DND-41 (cell line): ENCODE measurements at regions not wholly inside any gene's neighbourhood (a gene's known extent, or its start where the extent isn't known, plus 50 kb on each side); places are given as distances from the start of the nearest gene placed in this dataset.

Experiments
- EZH2 ChIP-seq: IDR thresholded peaks from 3 replicates; pipeline ENCODE4 v1.6.1; 2012; ENCODE audit warnings: borderline replicate concordance, low read depth, mild to moderate bottlenecking, moderate library complexity, low read length, inconsistent platforms; ENCODE audit not compliant: severe bottlenecking
- TF ChIP-seq, protein P1 (sequence below): IDR thresholded peaks from 2 replicates; pipeline ENCODE4 v1.5.1; 2012; ENCODE audit warnings: borderline replicate concordance, low read length, moderate library complexity, mild to moderate bottlenecking; ENCODE audit not compliant: poor library complexity, severe bottlenecking; ENCODE audit errors: extremely low read depth

GRCh38 chr5:174922955-174923354, 198.6 kb downstream of the MSX2 start:
- TF ChIP-seq, protein P1, sequence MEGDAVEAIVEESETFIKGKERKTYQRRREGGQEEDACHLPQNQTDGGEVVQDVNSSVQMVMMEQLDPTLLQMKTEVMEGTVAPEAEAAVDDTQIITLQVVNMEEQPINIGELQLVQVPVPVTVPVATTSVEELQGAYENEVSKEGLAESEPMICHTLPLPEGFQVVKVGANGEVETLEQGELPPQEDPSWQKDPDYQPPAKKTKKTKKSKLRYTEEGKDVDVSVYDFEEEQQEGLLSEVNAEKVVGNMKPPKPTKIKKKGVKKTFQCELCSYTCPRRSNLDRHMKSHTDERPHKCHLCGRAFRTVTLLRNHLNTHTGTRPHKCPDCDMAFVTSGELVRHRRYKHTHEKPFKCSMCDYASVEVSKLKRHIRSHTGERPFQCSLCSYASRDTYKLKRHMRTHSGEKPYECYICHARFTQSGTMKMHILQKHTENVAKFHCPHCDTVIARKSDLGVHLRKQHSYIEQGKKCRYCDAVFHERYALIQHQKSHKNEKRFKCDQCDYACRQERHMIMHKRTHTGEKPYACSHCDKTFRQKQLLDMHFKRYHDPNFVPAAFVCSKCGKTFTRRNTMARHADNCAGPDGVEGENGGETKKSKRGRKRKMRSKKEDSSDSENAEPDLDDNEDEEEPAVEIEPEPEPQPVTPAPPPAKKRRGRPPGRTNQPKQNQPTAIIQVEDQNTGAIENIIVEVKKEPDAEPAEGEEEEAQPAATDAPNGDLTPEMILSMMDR: no peak
- TF ChIP-seq EZH2: no peak
